ENCODE measurements at regions not wholly inside any gene's neighbourhood (a gene's known extent, or its start where the extent isn't known, plus 50 kb on each side); places are given as distances from the start of the nearest gene placed in this dataset.

- TF ChIP-seq CTCF (IDR thresholded peaks at IDR 0.05; ENCODE audit: low read depth, low read length, poor library complexity, severe bottlenecking) (no peak), EZH2phosphoT487 (IDR thresholded peaks at IDR 0.05; ENCODE audit: borderline replicate concordance, low read length) (no peak)
Measured at GRCh38 chr21:28832715-28833061, 160.0 kb downstream of the LTN1 start.
